ENCODE measurements at regions not wholly inside any gene's neighbourhood (a gene's known extent, or its start where the extent isn't known, plus 50 kb on each side); places are given as distances from the start of the nearest gene placed in this dataset.

DNA sequence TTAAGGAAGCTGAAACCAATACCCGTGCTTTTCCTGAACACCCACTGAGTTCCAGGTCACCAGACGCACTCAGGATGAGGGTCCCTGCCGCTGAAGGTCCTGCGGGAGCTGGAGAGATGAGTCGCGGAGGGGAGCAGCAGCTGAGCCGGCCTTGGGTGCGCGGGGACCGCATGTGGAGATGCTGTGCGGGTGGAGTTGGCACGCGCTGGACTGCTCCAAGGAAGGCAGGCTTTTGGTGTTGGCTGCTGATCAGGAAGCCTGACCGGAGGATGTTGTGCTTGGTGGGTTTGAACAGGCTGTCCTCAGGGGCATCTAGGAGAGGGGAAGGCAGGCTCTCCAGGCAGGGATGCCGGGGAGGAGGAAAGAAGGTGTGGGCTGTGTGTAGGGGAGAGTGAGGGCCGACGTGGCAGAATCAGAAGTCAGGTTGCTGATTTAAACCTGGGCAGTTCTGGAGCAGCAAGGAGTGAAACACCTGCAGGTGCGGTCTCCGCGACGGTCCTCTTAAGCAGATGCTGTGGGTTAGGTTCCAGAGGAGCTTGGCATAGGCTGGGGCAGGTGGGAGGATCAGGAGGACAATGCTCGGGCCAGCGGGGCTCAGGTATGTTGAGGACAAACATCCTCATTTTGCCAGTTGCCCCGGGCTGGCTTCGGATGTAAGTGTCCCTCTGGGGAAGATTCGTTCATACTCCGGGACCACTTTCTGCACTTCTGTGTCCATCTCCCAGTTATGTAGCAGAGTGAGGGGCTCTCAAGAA is 197.5 kb upstream of the B3GAT1 start:
- in situ Hi-C loops (cut with MboI; ENCODE audit: low pct_ligation_motif_present in 1 of 4, low pct_unique_long_range_greater_than_20kb in 1 of 4, low sequenced_read_pairs in 3 of 4) (no loop called here), intact Hi-C loops (cut with DNase I; ENCODE audit: low total_unique reads) (no loop called here)
- 88 to 96% methylated on average over 4 to 27 of the region's 27 CpGs for WGBS, 2 donors (ENCODE audit: low coverage in 1 of 2)

DNA sequence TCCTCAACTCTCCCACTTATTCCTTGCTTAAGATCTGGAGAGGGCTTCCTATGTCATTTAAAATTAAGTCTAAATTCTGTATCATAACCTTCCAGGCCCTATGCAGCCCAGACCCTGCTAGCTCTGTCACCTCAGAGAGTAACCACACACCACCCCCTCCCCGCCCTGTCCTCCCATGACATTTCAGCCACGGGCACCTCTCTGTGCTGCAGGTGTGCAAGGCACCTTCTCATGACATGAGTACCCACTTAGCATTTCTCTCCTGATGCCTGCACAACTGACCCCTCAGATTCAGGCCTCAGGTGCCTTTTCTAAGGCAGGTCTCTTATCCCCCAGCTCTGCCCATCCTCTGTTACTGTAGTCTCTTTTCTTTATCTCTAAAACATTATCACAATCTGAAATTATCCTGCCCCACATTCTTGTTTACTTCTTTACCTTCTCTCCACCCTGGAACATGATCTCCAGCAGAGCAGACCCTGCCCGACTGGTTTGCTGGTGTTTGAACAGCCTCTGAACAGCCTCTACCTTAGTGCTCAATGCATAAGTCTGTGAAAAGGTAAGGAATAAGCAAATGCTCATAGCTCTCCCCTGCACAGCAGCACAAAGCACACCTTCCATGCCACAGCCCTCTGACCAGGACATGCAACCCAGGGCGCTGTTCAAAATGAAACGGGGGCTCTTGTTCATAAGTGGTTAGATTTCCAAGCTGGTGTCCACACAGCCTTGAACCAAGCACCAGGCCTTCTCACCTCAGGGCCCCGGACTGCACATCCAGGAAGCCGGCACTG is 196.1 kb upstream of the B3GAT1 start:
- Histone ChIP-seq H3K27ac (no peak overlapping the region), H3K36me3 (no peaks in the 10 kb centered on the region), H3K27me3 (no peaks in the 10 kb centered on the region), H3K9me3 (no peaks in the 10 kb centered on the region), H3K4me3 (no peak overlapping the region), H3K4me1 (no peaks in the 10 kb centered on the region)
- no peak for TF ChIP-seq POLR2A (IDR thresholded peaks at IDR 0.05)
- TF ChIP-seq POLR2AphosphoS5 (IDR thresholded peaks at IDR 0.05): no peak
- TF ChIP-seq, protein P1, sequence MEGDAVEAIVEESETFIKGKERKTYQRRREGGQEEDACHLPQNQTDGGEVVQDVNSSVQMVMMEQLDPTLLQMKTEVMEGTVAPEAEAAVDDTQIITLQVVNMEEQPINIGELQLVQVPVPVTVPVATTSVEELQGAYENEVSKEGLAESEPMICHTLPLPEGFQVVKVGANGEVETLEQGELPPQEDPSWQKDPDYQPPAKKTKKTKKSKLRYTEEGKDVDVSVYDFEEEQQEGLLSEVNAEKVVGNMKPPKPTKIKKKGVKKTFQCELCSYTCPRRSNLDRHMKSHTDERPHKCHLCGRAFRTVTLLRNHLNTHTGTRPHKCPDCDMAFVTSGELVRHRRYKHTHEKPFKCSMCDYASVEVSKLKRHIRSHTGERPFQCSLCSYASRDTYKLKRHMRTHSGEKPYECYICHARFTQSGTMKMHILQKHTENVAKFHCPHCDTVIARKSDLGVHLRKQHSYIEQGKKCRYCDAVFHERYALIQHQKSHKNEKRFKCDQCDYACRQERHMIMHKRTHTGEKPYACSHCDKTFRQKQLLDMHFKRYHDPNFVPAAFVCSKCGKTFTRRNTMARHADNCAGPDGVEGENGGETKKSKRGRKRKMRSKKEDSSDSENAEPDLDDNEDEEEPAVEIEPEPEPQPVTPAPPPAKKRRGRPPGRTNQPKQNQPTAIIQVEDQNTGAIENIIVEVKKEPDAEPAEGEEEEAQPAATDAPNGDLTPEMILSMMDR (IDR thresholded peaks at IDR 0.05): no peak
- no peak for TF ChIP-seq EP300 (IDR thresholded peaks at IDR 0.05; ENCODE audit: low read depth)
- DNase-seq: no peak
- 47 to 60% methylated on average over 3 to 7 of the region's 7 CpGs for WGBS, 2 donors (ENCODE audit: low coverage in 1 of 2)
- in situ Hi-C loops (cut with MboI; ENCODE audit: low pct_ligation_motif_present in 1 of 4, low pct_unique_long_range_greater_than_20kb in 1 of 4, low sequenced_read_pairs in 3 of 4): no loop called here
- intact Hi-C loops (cut with DNase I; ENCODE audit: low total_unique reads): no loop called here

More for the DNA sequence above, 197.5 kb upstream of the B3GAT1 start:
- no peaks in the 10 kb centered on the region for H3K9me3 ChIP-seq
- H3K4me1 ChIP-seq: no peaks in the 10 kb centered on the region
- no peak overlapping the region for H3K4me3 ChIP-seq
- H3K27me3 ChIP-seq: no peaks in the 10 kb centered on the region
- TF ChIP-seq POLR2A (IDR thresholded peaks at IDR 0.05) (no peak), POLR2AphosphoS5 (IDR thresholded peaks at IDR 0.05) (no peak), EP300 (IDR thresholded peaks at IDR 0.05; ENCODE audit: low read depth) (no peak)
- TF ChIP-seq, protein P1 (IDR thresholded peaks at IDR 0.05): no peak
- no peak for DNase-seq
- H3K27ac ChIP-seq: no peak overlapping the region
- no peaks in the 10 kb centered on the region for H3K36me3 ChIP-seq

DNA sequence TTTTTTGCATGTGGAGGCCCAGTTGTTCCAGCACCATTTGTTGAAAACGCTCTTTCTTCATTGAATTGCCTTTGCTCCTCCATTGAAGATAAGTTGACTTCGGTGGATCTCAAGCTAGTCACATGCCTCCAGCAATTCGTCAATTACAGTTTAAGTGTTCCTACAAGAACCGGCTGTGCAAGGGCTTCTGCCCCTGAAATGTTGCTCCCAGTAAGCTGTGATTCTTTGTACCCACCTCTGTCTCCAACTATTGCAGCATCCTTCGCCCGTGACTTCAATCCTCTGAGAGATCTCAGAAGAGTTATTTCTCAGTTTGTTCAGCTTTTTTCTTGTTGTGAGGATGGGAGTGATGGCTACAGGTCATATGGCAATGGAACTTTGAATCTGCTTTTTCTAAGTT is 194.2 kb upstream of the B3GAT1 start:
- H3K27ac ChIP-seq: no peak overlapping the region
- intact Hi-C loops (cut with DNase I; ENCODE audit: low total_unique reads): no loop called here
- no peak overlapping the region for H3K4me3 ChIP-seq
- DNase-seq: no peak
- H3K27me3 ChIP-seq: no peaks in the 10 kb centered on the region
- 77 to 85% methylated on average over 4 to 6 of the region's 6 CpGs for WGBS, 2 donors (ENCODE audit: low coverage in 1 of 2)
- TF ChIP-seq POLR2AphosphoS5 (IDR thresholded peaks at IDR 0.05) (no peak), POLR2A (IDR thresholded peaks at IDR 0.05) (no peak), EP300 (IDR thresholded peaks at IDR 0.05; ENCODE audit: low read depth) (no peak)
- TF ChIP-seq, protein P1 (IDR thresholded peaks at IDR 0.05): no peak
- no peaks in the 10 kb centered on the region for H3K36me3 ChIP-seq
- in situ Hi-C loops (cut with MboI; ENCODE audit: low pct_ligation_motif_present in 1 of 4, low pct_unique_long_range_greater_than_20kb in 1 of 4, low sequenced_read_pairs in 3 of 4): no loop called here
- H3K9me3 ChIP-seq: no peaks in the 10 kb centered on the region
- H3K4me1 ChIP-seq: no peaks in the 10 kb centered on the region

GRCh38 chr11:134604886-134605285 is 192.8 kb upstream of the B3GAT1 start:
- Histone ChIP-seq H3K27ac (no peak overlapping the region), H3K4me1 (no peaks in the 10 kb centered on the region), H3K4me3 (no peak overlapping the region), H3K9me3 (no peaks in the 10 kb centered on the region), H3K27me3 (no peaks in the 10 kb centered on the region), H3K36me3 (no peaks in the 10 kb centered on the region)
- WGBS, 2 donors (ENCODE audit: low coverage in 1 of 2): 74 to 80% methylated on average over 1 to 3 of the region's 3 CpGs
- in situ Hi-C loops (cut with MboI; ENCODE audit: low pct_ligation_motif_present in 1 of 4, low pct_unique_long_range_greater_than_20kb in 1 of 4, low sequenced_read_pairs in 3 of 4): no loop called here
- no peak for DNase-seq
- intact Hi-C loops (cut with DNase I; ENCODE audit: low total_unique reads): no loop called here
- TF ChIP-seq POLR2AphosphoS5 (IDR thresholded peaks at IDR 0.05) (no peak), POLR2A (IDR thresholded peaks at IDR 0.05) (no peak), EP300 (IDR thresholded peaks at IDR 0.05; ENCODE audit: low read depth) (no peak)
- TF ChIP-seq, protein P1 (IDR thresholded peaks at IDR 0.05): no peak
